HG03108 (cell line): ENCODE measurements at regions not wholly inside any gene's neighbourhood (a gene's known extent, or its start where the extent isn't known, plus 50 kb on each side); places are given as distances from the start of the nearest gene placed in this dataset.

Source experiments
- ATAC-seq: cut with Tn5 transposase; IDR thresholded peaks from one replicate; pipeline ENCODE4 v1.9.1; 2021; ENCODE audit warnings: moderate library complexity; ENCODE audit not compliant: unreplicated experiment

DNA sequence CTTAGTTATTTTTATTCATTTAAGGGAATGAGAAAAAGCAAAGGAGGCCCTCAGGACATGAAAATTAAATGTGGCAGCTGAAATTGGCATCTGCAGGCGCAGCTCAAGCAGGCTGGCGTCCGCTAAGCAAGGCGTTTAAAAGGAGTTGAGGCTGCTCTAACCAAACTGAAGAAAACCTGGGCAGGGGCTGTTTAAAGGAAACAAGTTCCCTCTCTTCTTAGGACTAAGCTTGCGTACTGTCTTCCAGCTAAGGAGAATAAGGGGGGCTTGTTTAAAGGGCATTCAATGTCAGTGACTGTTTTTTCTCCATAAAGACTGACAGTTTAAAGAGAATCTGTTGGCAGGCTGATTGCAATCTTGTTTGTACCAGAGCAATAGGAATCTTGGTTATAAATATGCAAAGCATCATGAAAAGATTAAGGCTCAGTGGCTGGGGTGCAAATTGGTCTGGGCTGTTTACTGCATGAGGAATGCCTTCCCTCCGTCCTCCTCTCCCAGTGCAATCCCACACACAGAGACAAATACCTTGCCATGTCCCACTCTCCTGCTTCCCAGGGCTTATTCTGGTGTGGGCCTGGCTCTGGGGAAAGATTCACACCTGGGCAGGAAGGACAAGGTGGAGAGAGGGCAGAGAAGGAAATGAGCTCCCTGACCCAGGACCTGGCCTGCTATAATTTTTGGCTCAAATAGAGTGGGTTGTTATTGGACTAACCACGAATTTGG, 85.9 kb upstream of the LIFR start:
- ATAC-seq: no peak

DNA sequence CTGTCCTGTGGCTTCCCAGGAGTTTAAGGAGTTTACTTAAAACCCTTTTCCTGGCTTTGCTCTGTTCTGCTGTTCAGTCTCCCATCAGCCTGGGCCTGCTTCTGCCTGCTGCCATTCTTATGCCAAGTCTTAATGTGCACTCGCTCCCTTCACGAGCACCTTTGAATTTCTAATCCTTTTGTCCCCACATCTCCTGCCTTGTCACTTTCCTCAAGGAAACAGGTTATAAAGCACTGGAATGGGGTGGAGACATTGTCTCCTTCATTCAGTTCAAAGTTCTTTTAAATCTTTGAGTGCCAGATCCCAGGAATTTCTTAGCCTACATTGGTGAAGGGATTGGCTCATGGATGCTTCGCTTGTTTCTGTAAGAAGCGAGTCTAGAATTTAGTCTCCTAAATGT, 87.2 kb upstream of the LIFR start:
- no peak for ATAC-seq

DNA sequence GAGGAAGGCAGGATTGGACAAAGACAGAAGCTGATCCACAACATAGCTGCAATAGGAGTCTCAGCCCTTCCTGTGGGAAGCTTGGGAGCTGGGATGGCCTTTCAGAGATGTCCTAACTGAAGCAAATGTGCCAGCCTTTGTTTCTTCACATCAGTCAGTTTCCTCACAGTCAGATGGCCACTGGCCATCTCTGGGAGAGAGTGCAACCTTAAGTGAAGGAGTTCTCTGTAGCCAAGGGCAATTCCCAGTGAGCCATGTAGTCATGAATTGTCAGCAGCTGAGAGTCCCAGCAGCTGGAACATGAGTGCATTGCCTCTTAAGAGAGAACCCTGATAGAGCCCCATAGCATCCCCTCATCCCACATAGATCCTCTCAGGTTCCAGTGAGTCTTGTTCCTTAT, 89.1 kb upstream of the LIFR start:
- ATAC-seq: no peak

DNA sequence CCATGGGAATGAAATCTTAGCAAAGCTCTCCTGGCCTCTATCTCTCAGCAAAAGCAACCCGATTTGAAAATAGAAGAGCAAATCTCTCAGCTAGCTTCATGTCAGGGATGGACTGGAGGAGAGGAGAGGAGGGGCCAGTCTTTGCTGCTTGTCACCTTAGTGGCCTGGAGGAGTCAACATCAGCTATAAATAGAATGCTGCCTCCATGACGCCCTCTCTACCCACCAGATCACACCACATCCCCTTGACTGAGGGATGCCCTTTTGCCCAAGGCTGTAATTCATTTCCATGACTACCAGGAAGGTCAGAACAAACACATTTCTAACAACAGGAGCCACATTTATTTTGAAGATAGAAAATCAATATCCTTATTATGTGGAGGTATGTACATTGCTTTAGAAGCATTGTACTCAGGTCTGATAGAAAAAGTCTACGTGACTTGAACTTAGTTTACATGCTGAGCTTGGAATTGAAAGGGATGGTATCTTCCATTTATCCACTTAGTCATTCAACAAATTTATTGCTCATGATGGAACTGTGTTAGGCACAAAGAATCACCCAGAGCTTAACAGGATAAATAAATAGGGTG, 92.4 kb upstream of the LIFR start:
- no peak for ATAC-seq

DNA sequence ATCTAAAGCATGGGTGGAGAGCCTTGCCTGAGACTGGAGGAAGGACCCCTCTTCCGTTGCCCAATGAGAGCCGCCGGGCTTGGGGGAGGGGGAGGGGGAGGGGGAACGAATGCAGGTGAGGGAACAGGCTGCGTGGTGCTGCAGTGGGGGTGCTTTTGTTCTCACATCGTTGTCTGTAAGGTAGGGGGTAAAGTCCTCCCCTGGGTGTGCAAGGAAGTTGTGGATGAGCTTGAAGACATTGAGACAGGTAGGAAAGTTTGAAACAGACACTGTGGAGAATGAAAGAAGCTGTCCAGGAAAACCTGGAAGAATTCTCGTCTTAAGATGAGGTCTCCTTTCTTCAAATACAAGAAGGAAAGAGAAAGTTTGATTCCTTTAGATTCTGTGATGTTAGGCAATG, 94.1 kb upstream of the LIFR start:
- ATAC-seq: no peak

DNA sequence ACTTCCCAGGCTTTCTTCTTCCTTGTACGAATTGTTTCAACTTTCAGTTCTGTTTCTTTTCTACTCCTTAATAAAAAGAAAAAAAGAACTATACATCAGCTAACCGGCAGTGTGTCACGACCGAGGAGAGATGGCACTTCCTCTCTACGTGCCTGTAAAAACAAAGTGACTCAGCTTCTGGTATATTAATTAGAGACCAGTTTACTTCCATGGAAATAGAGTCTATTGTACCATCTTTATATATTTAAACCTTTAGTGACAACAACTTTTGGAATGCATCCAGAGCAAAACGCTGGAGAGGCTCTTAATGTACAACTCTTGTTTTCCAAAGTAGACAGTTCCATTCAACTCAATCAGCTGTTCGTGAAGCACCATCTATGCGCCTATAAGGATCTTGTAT, 94.5 kb upstream of the LIFR start:
- no peak for ATAC-seq

DNA sequence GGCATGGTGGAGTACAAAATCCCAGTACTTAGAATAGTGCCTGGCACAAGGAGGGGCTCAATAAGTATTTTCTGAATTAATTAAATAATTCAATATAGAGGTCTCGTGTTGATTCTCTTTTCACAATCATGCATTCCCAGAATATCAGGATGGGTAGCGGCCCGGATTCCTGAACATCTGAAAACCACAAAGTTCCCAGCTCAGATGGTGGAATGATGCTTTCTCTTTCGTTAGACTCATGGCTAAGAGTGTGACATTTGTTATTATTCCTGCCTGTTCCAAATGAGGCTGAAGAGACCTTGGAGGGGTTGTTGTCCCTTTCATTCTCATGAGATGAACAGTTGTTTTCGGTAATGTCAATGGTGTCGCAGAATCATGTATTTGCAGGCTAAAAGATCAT, 95.4 kb upstream of the LIFR start:
- ATAC-seq: no peak

DNA sequence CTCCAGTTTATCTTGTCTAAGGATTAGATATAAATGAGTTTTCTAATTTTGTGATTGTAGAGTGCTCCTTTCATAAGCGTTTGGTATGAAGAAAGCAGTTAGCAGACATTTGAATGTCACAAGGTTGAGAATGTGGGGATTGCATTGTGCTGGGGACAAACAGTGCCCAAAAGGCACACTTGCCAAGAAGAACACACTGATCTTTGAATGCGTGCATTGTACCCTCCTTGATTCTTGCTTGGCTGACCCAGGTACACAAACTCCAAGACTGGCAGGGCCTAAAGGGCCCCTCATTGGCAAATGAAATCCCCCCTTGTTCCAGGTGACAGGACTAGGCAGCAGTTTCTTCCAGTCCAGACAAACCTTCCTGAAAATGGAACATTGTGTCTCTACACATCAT, 96.9 kb upstream of the LIFR start:
- no peak for ATAC-seq

DNA sequence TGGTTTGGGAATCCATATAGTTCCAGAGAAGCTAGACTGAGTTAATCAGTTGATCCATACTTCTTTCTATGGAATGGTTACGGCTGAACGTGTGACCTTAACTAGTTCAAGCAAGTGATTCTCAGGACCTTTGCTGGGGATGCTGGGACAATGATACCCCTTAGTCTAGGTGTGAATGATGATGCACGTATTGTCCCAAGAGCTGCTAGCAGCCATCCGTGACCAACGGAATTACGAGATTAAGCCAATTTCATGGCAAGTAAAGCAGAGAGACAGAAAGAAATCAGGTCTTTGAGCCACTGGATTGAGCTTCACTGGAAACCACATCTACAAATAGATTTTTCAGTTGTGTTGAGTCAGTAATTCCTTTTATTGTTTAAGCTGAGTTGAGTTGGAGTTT, 99.2 kb upstream of the LIFR start:
- ATAC-seq: no peak

DNA sequence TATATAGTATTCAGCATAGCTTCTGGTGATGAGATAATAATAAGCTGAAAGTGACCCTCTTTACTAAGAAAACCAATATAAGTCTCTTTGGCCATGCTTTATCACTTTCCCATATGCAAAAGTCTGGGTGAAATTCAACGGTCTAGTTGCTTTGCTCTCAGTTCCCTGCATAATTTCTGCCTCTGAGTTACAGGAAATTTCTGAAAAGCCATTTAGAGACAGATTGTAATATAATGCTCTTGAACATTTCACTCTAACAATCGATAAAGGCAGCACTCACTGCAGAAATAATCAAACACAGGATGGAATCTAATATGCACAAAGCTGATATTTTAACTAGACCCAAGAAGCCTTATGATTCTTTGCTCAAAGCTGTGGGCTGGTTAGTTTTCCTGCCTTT, 100.1 kb upstream of the LIFR start:
- ATAC-seq: no peak

DNA sequence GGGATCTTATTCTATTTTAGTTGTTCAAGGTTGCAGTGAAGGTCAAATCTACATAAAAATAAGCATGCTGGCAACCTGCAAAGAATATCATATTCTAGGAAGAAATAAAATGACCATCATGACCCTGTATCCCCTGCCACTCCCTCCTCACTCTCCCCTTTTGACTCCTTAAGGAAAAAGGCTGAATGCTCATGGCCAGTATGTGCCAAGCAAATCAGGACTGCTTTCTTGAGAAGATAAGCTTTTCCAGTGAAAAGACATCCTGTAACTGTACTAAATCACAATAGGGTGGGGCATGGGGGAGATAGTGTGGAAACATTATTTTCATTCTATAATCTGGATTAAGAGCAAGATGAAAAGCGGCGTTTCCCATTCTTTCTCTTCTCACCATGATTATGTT, 100.6 kb upstream of the LIFR start:
- no peak for ATAC-seq

DNA sequence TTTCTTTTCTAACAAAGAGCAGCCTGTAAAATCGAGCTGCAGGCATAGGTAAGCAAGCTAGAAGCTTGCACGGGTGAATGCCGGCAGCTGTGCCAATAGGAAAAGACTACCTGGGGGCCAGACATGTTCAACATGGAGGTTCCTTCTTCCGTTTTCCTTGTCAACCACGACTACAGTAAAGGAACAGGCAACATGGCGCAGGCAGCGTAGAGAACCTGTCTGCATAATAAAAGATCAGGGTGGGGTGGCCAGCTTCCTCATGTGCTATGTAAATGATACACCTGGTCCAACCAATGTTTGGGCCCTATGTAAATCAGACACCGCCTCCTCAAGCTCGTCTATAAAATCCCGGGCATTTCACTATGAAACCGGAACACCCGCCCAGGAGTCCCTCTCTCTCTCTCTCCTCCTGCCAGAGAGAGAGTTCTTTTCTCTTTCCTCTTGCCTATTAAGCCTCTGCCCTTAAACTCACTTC, 103.8 kb upstream of the LIFR start:
- no peak for ATAC-seq

DNA sequence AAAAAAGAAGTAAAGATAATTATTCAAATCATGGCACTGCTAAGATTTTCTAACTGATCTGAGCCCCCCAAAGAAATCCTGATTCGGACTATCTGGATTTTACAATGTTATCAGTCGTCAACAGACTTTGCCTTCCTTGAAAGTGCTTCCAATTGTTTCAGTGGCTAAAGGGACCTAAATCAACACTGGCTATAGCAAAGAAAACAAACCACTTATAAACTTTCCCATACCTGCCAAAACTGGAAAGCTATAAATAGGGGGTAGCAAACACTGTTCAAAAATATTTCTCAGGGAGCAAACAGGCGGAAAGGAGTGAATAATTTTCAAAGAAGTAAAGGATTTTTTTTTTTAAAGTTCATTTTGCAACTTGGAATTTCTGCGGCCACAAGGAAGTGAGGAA, 105.6 kb upstream of the LIFR start:
- no peak for ATAC-seq

DNA sequence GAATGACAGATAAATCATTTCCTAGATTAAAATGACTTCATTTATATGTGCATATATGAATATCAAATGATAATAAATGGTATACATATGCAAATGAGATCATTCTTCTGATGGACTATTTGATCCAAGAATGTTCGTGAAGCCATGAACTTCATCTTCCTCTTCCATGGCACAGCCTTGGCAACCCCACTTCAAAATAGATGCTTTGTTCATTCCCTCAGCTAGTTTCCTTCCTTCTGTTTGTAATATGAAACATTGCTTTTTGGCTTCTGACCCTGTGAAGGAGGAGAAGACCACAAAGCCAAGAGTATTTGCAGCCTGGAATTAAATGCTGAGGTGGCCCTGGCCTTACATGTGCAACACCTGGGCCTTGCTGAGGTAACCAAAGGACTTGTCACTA, 106.8 kb upstream of the LIFR start:
- ATAC-seq: no peak

DNA sequence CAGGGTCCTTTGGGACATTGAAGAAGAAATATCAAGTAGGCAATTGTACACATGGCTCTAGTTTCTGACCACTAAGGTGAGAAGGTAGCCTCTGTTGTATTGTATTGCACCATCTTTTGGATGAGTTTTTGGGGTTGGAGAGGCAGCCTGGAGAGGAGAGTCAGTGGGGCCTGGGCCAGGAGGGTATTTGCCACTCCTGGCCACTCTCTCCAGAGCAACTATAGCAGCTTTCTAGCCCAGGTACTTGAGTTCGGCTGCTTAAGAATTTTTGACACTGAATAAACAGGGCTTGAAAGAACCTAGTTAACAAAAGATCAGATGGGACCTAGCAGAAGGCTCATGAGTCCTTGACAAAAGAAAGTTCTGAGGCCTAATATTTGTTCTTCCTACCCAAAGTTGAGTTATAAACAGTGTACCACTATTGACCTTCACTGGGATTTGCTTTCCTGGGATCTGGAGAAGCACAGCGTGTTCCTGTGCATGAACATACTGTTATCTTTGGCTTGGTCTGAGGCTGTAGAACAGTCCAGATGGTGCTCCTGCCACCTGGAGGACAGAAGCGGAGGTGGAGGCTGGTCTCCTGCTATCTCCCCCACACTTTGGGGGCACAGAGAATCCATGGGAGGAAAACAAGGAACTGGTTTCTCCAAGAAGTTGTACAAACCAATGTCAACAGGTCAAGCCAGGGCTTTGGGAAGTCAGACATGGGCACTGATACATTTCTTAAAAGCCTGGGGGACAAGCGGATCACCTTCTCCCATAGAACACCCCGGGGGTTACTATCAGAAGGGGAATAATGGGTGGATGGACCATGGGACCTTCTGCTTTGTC, 110.4 kb upstream of the LIFR start:
- ATAC-seq: no peak

DNA sequence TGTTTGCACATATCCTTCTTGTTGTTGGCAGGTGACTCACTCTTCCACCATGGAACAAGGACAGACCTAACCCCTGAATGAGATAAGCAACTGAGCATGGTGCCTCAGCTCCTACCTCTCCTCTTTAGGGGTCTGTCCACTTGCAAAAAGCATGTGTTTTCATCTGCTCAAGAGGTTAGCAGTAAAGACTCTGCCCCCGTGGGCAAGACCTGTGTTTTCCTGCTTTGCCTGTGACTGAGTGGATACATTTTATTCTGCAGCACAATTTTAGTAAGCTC, 111.0 kb upstream of the LIFR start:
- no peak for ATAC-seq

DNA sequence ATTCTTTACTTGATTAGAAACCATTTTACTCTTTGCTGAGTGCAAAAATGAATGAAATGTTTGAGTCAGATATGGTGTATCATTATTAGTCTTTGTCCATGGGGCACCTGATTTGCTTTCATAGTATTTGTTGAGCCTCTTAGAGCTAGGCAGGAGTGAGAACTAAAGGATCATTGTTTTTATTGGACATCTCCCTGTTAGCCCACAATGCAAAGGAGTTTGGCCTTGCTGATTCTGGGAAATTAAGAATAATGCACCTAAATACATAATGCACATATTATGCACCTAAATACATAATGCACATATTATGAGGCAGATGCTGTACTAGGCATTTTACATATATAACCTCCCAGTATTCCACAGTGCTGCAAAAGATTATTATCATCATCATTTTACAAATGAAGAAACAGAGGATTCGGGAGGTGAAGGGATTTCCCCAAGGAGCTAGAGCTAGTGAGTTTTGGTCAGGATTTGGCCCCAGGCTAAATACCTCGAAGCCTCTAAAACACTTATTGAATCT, 113.0 kb upstream of the LIFR start:
- no peak for ATAC-seq

DNA sequence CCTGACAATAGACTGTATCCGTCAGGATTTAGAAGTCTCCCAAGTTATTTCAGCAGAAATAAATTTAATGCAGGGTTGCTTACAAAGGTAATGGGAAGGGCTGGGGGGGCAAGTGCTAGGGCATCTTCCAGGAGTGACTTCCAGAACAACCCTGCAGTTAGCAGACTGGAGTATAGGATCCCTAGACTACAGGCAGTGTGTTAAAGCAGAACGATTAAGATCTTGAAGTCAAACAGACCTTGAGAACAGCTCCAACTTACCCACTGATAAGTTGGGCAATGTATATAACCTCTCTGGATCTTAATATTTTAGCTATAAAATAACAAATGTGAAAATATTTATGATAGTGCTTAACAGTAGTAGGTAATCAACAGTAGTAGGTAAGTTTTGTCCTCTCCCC, 113.6 kb upstream of the LIFR start:
- no peak for ATAC-seq

DNA sequence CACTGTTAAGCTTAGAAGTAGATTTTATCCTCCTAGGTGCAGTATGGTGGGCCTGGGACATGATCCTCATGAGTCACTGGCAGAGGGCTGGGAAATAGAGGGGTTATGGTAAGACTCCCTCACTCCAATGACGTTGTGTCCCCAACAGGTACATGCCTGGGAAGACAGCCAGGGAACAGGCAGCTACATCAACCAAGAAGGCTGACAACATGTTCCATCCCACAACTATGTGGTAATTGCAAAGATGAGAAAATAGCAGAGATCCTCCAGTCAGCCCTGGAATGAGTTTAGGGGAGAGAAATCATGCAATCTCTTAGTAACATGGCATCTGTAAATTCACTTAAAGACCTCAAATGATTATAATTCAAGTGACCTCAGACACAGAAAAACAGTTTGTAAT, 114.4 kb upstream of the LIFR start:
- no peak for ATAC-seq

DNA sequence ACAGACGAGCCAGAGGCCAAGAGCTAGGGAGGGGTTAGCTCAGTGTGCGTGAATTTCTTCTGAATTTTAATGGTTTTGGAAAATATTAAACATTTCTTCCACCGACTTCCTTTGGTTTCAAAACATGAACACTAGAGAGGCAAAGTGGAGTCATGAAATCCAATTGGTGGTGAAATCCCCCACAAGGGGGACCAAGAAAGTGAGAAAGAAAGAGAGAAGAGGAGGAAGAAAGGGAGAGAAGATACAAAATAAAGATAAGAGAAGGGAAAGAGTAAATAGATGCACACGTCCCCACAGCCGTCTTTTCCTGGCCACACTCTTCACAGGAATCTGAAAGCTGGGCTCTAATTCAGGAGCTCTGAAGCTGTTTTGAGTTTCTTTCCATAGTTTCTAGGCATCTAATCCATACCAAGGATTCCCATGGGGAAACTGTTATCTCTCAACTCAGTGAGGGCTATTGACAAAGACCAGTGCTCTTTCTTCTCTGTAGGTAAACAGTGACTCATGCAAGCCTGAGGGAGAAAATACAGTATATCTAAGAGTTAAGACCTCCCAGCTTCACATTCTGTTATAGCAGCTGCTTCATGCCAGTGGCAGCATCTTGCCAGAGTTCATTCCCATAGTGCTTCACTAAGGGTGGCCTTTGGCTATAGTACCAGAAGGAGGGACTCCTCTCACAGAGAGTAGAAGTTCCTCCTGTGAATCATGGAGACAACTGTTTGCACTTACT, 115.8 kb upstream of the LIFR start:
- no peak for ATAC-seq

DNA sequence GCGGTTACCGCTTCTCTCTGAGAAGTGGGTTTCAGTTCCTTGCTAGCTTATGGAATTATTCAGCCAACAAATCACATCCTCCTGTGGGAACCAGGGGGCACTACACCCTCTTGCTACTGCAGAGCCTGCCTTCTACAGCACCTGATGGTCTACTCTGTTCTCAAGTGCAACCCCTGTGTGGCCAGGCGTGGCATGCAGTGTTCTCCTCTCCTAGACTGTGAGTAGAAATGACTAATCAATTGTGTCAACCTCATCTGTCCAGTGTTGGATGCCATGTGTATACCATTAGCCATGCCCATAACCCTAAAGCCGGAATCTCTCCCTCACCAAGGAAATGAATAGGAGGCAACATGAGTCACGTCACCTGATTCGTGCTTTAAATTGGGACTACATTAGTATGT, 117.2 kb upstream of the LIFR start:
- ATAC-seq: no peak

DNA sequence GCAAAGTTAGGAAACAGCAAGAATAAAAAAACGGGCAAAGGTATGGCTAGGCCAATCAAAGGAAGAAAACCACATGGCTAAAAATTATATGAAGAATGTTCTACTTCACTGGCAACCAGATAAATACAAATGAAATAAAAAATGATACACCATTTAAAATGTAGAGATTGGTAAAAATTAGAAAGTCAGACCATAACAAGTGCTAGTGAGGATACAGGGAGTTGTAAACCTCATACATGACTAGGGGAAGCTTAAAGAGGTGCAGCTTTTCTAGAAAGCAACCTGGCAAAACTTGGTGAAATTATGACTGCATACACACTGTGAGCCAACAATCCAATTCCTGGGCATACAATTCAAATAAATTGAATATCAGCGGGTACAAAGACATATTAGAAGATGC, 119.0 kb upstream of the LIFR start:
- ATAC-seq: no peak
